ENCODE measurements at regions not wholly inside any gene's neighbourhood (a gene's known extent, or its start where the extent isn't known, plus 50 kb on each side); places are given as distances from the start of the nearest gene placed in this dataset.

DNA sequence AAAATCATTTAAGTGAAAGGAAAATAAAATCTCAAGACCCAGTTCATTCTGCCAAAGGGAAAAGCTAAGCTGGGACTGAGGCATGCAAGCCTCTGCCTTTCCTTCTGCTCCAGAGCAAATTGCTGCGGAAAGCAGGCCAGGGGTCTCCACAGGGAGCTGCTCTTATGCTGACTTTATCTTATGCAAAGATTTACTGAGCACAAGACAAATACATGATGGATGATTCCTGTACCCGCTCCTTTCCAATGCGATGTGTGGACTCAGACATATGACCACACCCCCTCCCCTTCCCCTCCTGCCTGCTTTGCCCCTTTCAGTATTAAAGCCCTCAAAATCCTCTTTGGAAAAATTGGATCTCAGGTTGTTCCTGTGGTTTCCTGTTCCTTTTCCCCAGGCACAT is 74.2 kb upstream of the INSIG1 start:
- TF ChIP-seq POLR2AphosphoS5 (IDR thresholded peaks at IDR 0.05; ENCODE audit: low read depth) (no peak), JUNB (IDR thresholded peaks at IDR 0.05; ENCODE audit: unreplicated experiment) (no peak), EZH2 (IDR thresholded peaks at IDR 0.05; ENCODE audit: low read depth, unreplicated experiment) (no peak), ZNF114 (CRISPR knock-in tag; IDR thresholded peaks at IDR 0.05) (no peak), EZH2phosphoT487 (IDR thresholded peaks at IDR 0.05; ENCODE audit: unreplicated experiment) (no peak)
- TF ChIP-seq, protein P1, sequence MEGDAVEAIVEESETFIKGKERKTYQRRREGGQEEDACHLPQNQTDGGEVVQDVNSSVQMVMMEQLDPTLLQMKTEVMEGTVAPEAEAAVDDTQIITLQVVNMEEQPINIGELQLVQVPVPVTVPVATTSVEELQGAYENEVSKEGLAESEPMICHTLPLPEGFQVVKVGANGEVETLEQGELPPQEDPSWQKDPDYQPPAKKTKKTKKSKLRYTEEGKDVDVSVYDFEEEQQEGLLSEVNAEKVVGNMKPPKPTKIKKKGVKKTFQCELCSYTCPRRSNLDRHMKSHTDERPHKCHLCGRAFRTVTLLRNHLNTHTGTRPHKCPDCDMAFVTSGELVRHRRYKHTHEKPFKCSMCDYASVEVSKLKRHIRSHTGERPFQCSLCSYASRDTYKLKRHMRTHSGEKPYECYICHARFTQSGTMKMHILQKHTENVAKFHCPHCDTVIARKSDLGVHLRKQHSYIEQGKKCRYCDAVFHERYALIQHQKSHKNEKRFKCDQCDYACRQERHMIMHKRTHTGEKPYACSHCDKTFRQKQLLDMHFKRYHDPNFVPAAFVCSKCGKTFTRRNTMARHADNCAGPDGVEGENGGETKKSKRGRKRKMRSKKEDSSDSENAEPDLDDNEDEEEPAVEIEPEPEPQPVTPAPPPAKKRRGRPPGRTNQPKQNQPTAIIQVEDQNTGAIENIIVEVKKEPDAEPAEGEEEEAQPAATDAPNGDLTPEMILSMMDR (conservative IDR thresholded peaks at IDR 0.05; ENCODE audit: low read depth in 2 of 2), result no peak
- TF ChIP-seq, protein P2, sequence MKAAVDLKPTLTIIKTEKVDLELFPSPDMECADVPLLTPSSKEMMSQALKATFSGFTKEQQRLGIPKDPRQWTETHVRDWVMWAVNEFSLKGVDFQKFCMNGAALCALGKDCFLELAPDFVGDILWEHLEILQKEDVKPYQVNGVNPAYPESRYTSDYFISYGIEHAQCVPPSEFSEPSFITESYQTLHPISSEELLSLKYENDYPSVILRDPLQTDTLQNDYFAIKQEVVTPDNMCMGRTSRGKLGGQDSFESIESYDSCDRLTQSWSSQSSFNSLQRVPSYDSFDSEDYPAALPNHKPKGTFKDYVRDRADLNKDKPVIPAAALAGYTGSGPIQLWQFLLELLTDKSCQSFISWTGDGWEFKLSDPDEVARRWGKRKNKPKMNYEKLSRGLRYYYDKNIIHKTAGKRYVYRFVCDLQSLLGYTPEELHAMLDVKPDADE (IDR thresholded peaks at IDR 0.05), result no peak
- TF ChIP-seq, protein P3, sequence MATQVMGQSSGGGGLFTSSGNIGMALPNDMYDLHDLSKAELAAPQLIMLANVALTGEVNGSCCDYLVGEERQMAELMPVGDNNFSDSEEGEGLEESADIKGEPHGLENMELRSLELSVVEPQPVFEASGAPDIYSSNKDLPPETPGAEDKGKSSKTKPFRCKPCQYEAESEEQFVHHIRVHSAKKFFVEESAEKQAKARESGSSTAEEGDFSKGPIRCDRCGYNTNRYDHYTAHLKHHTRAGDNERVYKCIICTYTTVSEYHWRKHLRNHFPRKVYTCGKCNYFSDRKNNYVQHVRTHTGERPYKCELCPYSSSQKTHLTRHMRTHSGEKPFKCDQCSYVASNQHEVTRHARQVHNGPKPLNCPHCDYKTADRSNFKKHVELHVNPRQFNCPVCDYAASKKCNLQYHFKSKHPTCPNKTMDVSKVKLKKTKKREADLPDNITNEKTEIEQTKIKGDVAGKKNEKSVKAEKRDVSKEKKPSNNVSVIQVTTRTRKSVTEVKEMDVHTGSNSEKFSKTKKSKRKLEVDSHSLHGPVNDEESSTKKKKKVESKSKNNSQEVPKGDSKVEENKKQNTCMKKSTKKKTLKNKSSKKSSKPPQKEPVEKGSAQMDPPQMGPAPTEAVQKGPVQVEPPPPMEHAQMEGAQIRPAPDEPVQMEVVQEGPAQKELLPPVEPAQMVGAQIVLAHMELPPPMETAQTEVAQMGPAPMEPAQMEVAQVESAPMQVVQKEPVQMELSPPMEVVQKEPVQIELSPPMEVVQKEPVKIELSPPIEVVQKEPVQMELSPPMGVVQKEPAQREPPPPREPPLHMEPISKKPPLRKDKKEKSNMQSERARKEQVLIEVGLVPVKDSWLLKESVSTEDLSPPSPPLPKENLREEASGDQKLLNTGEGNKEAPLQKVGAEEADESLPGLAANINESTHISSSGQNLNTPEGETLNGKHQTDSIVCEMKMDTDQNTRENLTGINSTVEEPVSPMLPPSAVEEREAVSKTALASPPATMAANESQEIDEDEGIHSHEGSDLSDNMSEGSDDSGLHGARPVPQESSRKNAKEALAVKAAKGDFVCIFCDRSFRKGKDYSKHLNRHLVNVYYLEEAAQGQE (IDR thresholded peaks at IDR 0.05; ENCODE audit: unreplicated experiment), result no peak

All from GM23338 (cell line).